Stomach (tissue), 8 donors: ENCODE measurements at regions not wholly inside any gene's neighbourhood (a gene's known extent, or its start where the extent isn't known, plus 50 kb on each side); places are given as distances from the start of the nearest gene placed in this dataset.

ENCODE experiments used
- DNase-seq, 2 donors: peaks; one replicate each; pipeline versions ENCODE4 v3.0.0 to v3.0.0-alpha.2; 2013 to 2019
- H3K27ac ChIP-seq, 5 donors: fragments of 200-600 bp in 4 of 5; sonication (generic) in 4 of 5; one replicate each; pipeline ENCODE4 v1.5.1; 2013 to 2019; ENCODE audit warnings: mild to moderate bottlenecking in 1 of 5, moderate library complexity in 1 of 5
- H3K27me3 ChIP-seq, 3 donors: fragments of 200-600 bp; sonication (generic); one replicate each; pipeline ENCODE4 v1.5.1; 2017 to 2019; ENCODE audit warnings: mixed run types in 1 of 3
- H3K36me3 ChIP-seq, 4 donors: fragments of 200-600 bp; sonication (generic); 1 replicate in 3 of 4; 2 replicates in 1 of 4; pipeline ENCODE4 v1.5.1; 2016 to 2019
- H3K4me1 ChIP-seq, 4 donors: fragments of 200-600 bp; sonication (generic); one replicate each; pipeline ENCODE4 v1.5.1; 2016 to 2019
- H3K4me3 ChIP-seq, 4 donors: fragments of 200-600 bp; sonication (generic) in 3 of 4; one replicate each; pipeline ENCODE4 v1.5.1; 2016 to 2019; ENCODE audit warnings: mild to moderate bottlenecking in 1 of 4
- H3K9me3 ChIP-seq, 4 donors: fragments of 200-600 bp; sonication (generic); one replicate each; pipeline ENCODE4 v1.5.1; 2016 to 2019
- EP300 ChIP-seq: sonication (generic); formaldehyde crosslinking; IDR thresholded peaks from one replicate; pipeline ENCODE4 v1.6.1; 2017; ENCODE audit warnings: antibody characterized with exemption
- POLR2A ChIP-seq, 4 donors: fragments of 450-650 bp; IDR thresholded peaks; one replicate each; pipeline ENCODE4 v1.6.1; 2016; ENCODE audit warnings: antibody characterized with exemption in 4 of 4, control low read depth in 2 of 4, mild to moderate bottlenecking in 1 of 4, moderate library complexity in 1 of 4
- POLR2AphosphoS5 ChIP-seq, 3 donors: sonication (generic); formaldehyde crosslinking; IDR thresholded peaks; one replicate each; pipeline ENCODE4 v1.6.1; 2016; ENCODE audit warnings: antibody characterized with exemption in 3 of 3
- WGBS, 5 donors: extraction: QIAGEN DNeasy Blood & Tissue Kit in 3 of 5; methylation state at CpG; one replicate each; pipeline versions ENCODE4 v1.1.5 to v1.1.7; 2013 to 2018; 5-methylcytosine and 5-hydroxymethylcytosine counted together
- intact Hi-C: fragments of 100-400 bp; cut with DNase I; formaldehyde crosslinking; loops from one replicate; pipeline ENCODE4 v1.15.1; 2023; ENCODE audit warnings: low total_unique reads
- TF ChIP-seq, protein P1 (sequence below), 7 experiments: fragments of 450-650 bp in 4 of 7; fragments of 200-600 bp in 3 of 7; sonication (generic) in 3 of 7; IDR thresholded peaks; one replicate each; pipeline ENCODE4 v1.5.1; 2016 to 2019; ENCODE audit warnings: antibody characterized with exemption in 7 of 7, control low read depth in 2 of 7, mild to moderate bottlenecking in 1 of 7
- donor health status: healthy with polysubstance abuse.
- donor health status: Bipolar disorder and iron deficiency.
- donor health status: healthy.

DNA sequence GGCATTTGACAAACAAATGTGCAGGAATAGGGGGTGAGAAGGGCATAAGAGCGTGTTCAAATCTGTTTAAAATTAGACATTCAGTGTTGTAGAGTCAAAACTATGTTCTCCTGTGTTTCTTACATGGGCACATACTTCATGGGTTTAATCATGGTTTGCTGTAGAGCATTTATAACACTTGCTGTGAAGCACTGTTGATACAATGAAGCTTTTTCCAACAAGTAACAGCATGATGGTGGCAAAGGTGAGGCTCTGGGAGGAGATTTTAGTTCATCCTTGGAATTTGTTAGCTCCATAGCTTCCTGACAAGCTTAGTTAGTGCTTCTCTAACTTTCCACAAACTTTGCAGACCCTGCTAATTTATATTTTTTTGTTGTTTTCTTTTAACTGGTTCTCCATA is 900.7 kb downstream of the TFAP2A start:
- TF ChIP-seq POLR2AphosphoS5 (IDR thresholded peaks at IDR 0.05) (no peak), EP300 (no peak), POLR2A (IDR thresholded peaks at IDR 0.05) (no peak)
- TF ChIP-seq, protein P1, sequence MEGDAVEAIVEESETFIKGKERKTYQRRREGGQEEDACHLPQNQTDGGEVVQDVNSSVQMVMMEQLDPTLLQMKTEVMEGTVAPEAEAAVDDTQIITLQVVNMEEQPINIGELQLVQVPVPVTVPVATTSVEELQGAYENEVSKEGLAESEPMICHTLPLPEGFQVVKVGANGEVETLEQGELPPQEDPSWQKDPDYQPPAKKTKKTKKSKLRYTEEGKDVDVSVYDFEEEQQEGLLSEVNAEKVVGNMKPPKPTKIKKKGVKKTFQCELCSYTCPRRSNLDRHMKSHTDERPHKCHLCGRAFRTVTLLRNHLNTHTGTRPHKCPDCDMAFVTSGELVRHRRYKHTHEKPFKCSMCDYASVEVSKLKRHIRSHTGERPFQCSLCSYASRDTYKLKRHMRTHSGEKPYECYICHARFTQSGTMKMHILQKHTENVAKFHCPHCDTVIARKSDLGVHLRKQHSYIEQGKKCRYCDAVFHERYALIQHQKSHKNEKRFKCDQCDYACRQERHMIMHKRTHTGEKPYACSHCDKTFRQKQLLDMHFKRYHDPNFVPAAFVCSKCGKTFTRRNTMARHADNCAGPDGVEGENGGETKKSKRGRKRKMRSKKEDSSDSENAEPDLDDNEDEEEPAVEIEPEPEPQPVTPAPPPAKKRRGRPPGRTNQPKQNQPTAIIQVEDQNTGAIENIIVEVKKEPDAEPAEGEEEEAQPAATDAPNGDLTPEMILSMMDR (IDR thresholded peaks at IDR 0.05): no peak
- no peak overlapping the region for H3K27ac ChIP-seq
- H3K9me3 ChIP-seq: no peaks in the 10 kb centered on the region
- intact Hi-C loops: no loop called here
- WGBS, 5 donors: 80 to 96% (median 84%) methylated on average over 1 of the region's 1 CpG
- no peaks in the 10 kb centered on the region for H3K36me3 ChIP-seq
- no peak overlapping the region for H3K4me3 ChIP-seq
- no peak for DNase-seq
- H3K4me1 ChIP-seq: peaks cover 0 to 10% (median 2%) of the 10 kb centered on the region in 4 donors
- no peaks in the 10 kb centered on the region for H3K27me3 ChIP-seq

DNA sequence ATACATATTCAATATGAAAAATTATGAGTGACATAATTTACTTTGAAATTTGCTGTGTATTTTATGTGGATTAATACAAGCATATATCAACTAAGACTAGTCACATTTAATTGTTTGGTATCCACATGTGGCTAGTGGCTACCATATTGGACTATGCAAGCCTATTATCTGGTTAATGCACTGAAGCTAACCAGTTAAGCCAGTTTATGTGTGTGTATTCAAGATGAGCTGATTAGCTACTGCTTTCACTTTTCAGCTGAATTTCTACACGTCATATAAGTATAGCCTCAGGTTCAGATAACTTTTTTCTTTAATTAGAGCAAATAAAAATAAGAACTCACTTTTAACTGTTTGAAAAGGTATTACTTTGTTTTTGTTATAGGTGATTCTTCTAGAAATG is 903.7 kb downstream of the TFAP2A start:
- Histone ChIP-seq H3K36me3 (no peaks in the 10 kb centered on the region), H3K27me3 (no peaks in the 10 kb centered on the region), H3K4me3 (no peak overlapping the region), H3K4me1 (peaks cover 0 to 8% (median under 1%) of the 10 kb centered on the region in 4 donors), H3K27ac (no peak overlapping the region), H3K9me3 (peaks cover 0 to 5% (median 0%) of the 10 kb centered on the region in 4 donors)
- 26 to 82% (median 30%) methylated on average over 1 of the region's 1 CpG for WGBS, 5 donors
- TF ChIP-seq POLR2AphosphoS5 (IDR thresholded peaks at IDR 0.05) (peak in 2 of 3 donors; percentile 55 to 70), POLR2A (IDR thresholded peaks at IDR 0.05) (no peak), EP300 (no peak)
- TF ChIP-seq, protein P1 (IDR thresholded peaks at IDR 0.05): no peak
- peak in 1 of 2 donors; percentile 39 for DNase-seq
- intact Hi-C loops: no loop called here

DNA sequence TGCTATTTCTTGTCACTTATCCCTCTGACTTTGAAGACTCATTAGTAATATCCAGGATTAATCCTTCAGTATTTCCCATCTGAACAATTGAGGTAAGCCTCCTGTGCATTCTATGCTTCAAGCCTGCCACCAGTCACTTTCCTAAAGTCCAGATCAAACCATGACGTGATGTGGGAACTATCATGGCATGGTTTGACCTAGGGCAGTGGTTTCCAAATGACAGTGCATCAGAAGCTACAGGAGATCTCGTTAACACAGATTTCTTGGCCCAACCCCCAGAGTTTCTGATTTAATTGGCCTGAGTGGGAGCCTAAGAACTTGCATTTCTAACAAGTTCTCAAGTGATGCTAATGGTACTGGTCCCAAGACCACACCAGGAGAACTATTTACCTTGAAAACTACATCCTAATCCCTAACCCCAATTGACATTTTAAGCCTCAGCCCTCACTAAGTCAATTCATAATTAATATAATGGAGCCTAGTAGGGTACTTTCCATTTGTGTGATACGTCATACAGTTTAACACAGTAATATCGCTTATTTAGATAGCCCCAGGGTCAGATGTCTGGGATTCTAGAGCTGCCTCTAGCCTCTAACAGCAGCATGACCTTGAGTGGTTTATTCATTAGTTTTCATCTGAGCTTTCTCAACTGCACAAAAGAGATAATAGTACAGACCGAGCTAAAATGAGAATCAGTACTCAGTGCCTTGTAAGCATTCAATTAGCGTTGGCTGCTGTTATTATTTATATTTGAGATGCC is 907.6 kb downstream of the TFAP2A start:
- WGBS, 5 donors: 82 to 93% (median 84%) methylated on average over 6 of the region's 6 CpGs
- TF ChIP-seq, protein P1 (IDR thresholded peaks at IDR 0.05): no peak
- TF ChIP-seq POLR2A (IDR thresholded peaks at IDR 0.05) (no peak), EP300 (no peak), POLR2AphosphoS5 (IDR thresholded peaks at IDR 0.05) (no peak)
- intact Hi-C loops: no loop called here
- peaks cover 0 to 5% (median 0%) of the 10 kb centered on the region in 4 donors for H3K9me3 ChIP-seq
- no peaks in the 10 kb centered on the region for H3K36me3 ChIP-seq
- H3K4me3 ChIP-seq: no peak overlapping the region
- no peak for DNase-seq
- H3K27me3 ChIP-seq: no peaks in the 10 kb centered on the region
- no peaks in the 10 kb centered on the region for H3K4me1 ChIP-seq
- no peak overlapping the region for H3K27ac ChIP-seq

DNA sequence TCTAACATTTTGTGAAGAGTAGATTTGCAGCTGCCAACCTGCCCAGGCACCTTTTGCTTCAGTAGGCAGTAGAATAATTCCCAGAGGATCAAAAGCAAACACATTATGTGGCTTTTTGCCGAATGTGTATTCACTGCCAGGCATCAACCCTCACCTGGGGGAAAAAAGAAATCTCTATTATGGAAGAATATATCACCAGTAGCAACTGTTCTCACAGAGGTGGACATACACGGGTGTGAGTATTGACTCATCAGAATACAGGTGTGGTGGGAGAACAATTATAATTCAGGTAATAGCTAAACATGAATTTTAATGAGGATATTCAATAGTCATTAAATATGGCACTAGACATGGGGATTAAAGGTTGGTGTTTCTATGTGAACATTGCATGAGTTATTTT is 910.7 kb downstream of the TFAP2A start:
- no peaks in the 10 kb centered on the region for H3K4me1 ChIP-seq
- no peaks in the 10 kb centered on the region for H3K36me3 ChIP-seq
- no peak for TF ChIP-seq EP300
- intact Hi-C loops: no loop called here
- no peaks in the 10 kb centered on the region for H3K27me3 ChIP-seq
- no peak overlapping the region for H3K4me3 ChIP-seq
- peaks cover 0 to 5% (median 0%) of the 10 kb centered on the region in 4 donors for H3K9me3 ChIP-seq
- DNase-seq: no peak
- no peak overlapping the region for H3K27ac ChIP-seq
- 41 to 57% (median 51%) methylated on average over 2 of the region's 2 CpGs for WGBS, 5 donors
